Esophagus (tissue), 2 donors: ENCODE measurements at regions not wholly inside any gene's neighbourhood (a gene's known extent, or its start where the extent isn't known, plus 50 kb on each side); places are given as distances from the start of the nearest gene placed in this dataset.

Source experiments
- H3K27ac ChIP-seq, 2 donors: one replicate each; pipeline ENCODE4 v1.5.1; 2013; ENCODE audit warnings: low read depth in 2 of 2, mild to moderate bottlenecking in 2 of 2, inconsistent platforms in 1 of 2, low read length in 1 of 2, moderate library complexity in 1 of 2
- H3K27me3 ChIP-seq, 2 donors: one replicate each; pipeline ENCODE4 v1.6.1; 2013; ENCODE audit warnings: low read length in 2 of 2, control low read depth in 1 of 2, mild to moderate bottlenecking in 1 of 2; ENCODE audit not compliant: insufficient read depth in 2 of 2, control insufficient read depth in 1 of 2
- H3K36me3 ChIP-seq, 2 donors: one replicate each; pipeline ENCODE4 v1.6.1; 2013; ENCODE audit warnings: low read length in 1 of 2; ENCODE audit not compliant: control insufficient read depth in 2 of 2, insufficient read depth in 2 of 2
- H3K4me1 ChIP-seq, 2 donors: one replicate each; pipeline ENCODE4 v1.6.1; 2013; ENCODE audit warnings: low read length in 1 of 2; ENCODE audit not compliant: control insufficient read depth in 2 of 2, insufficient read depth in 2 of 2
- H3K4me3 ChIP-seq, 2 donors: one replicate each; pipeline ENCODE4 v1.5.1; 2013; ENCODE audit warnings: low read length in 2 of 2, mild to moderate bottlenecking in 2 of 2, low read depth in 1 of 2, moderate library complexity in 1 of 2
- H3K9me3 ChIP-seq, 2 donors: one replicate each; pipeline ENCODE4 v1.6.1; 2013; ENCODE audit warnings: mild to moderate bottlenecking in 2 of 2, low read depth in 1 of 2, low read length in 1 of 2, moderate library complexity in 1 of 2; ENCODE audit not compliant: control insufficient read depth in 2 of 2, insufficient read depth in 1 of 2
- WGBS, 2 donors: extraction: QIAGEN DNeasy Blood & Tissue Kit; methylation state at CpG; one replicate each; pipeline ENCODE4 v1.1.7; 2013; 5-methylcytosine and 5-hydroxymethylcytosine counted together
- donor health status: healthy with polysubstance abuse.
- donor health status: Bipolar disorder and iron deficiency.

DNA sequence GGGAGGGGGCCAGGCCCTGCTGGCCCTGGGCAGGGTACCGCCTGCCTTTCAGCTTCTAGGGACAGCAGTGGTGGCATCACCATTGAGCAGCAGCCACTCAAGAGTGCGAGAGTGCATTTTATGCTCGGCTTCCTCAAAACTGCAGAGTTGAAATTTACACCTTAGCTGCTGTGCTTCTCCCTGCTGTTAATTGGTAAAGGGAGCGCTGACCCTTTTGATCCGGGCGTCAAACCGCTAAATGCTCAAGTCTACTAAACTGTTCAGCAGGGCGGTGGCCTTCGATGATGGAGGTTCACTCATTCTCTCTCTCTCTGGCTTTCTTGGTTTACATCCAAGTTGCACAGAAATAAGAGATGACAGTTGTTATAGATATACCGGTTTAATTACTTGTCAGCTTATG lies 368.6 kb upstream of the IRX2 start:
- no peaks in the 10 kb centered on the region for H3K9me3 ChIP-seq
- no peaks in the 10 kb centered on the region for H3K36me3 ChIP-seq
- H3K4me1 ChIP-seq, result no peaks in the 10 kb centered on the region
- peaks cover 0 to 4% of the 10 kb centered on the region in 2 donors for H3K27me3 ChIP-seq
- WGBS, 2 donors, result 50 to 68% methylated on average over 10 of the region's 10 CpGs
- H3K4me3 ChIP-seq, result no peak overlapping the region
- no peak overlapping the region for H3K27ac ChIP-seq

DNA sequence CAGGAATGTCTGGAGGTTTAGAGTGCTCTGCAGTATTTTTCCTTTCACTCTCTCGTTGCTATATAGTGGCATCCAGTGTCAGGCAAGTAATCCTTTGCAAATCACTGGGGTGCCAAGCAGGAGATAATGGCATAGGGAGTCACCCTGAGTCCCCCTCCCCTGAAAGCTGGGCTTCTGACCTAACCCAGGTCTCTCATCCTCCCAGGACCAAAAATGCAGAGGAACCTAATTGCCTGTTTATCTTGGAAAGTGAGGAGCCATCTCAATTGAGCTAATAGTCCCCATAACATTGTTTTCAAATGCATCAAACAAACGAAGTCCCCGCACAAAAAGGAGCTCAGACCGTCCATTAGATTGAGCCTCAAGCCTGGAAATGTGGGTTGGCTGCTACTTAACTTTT lies 368.0 kb upstream of the IRX2 start:
- Histone ChIP-seq H3K27ac (no peak overlapping the region), H3K4me3 (no peak overlapping the region), H3K36me3 (no peaks in the 10 kb centered on the region), H3K4me1 (no peaks in the 10 kb centered on the region), H3K27me3 (peaks cover 0 to 4% of the 10 kb centered on the region in 2 donors), H3K9me3 (no peaks in the 10 kb centered on the region)
- 29 to 39% methylated on average over 4 of the region's 4 CpGs for WGBS, 2 donors

DNA sequence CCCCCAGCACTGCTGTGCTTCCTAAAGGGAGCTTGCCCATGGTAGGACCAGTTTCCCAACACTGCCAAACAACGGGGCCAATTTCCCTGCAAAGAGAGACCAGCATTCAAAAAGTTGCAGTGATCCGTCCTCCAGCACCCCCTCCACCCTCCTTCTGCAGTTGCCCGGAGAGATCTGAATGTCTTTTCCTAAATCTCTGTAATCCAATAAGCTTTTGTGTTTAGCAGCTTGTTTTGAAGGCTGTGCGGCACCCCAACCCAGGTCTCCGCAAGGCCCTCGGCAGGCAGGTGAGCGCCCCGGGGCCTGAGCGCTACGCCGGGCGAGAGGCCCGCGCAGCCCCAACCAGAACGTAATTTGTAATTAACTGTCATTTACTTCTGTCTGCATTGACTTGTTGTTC lies 366.9 kb upstream of the IRX2 start:
- no peaks in the 10 kb centered on the region for H3K36me3 ChIP-seq
- no peak overlapping the region for H3K4me3 ChIP-seq
- H3K27me3 ChIP-seq, result peaks cover 0 to 4% of the 10 kb centered on the region in 2 donors
- 31 to 39% methylated on average over 15 of the region's 15 CpGs for WGBS, 2 donors
- no peaks in the 10 kb centered on the region for H3K4me1 ChIP-seq
- no peak overlapping the region for H3K27ac ChIP-seq
- peaks cover 0 to 2% of the 10 kb centered on the region in 2 donors for H3K9me3 ChIP-seq

DNA sequence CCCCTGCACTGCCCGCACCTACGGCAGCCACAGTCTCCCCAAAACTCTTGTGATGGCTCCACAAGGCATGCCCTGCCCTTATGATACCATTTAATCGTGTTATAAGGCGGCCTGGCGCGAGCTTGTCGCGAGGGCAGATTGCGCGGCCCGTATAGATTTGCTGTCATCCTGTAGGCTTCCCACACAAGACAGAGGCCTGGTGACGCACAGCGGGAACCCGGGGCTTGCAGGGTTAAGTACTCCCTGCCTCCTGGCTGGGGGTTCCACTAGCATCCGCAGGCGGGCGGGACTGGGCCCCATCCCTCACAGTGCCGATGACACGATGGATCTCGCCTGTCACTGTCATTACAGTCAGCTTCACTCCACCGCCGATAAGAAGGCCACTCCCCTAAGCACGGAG lies 364.9 kb upstream of the IRX2 start:
- 27 to 47% methylated on average over 23 of the region's 23 CpGs for WGBS, 2 donors
- peaks cover 0 to 4% of the 10 kb centered on the region in 2 donors for H3K27me3 ChIP-seq
- no peaks in the 10 kb centered on the region for H3K36me3 ChIP-seq
- H3K4me3 ChIP-seq, result no peak overlapping the region
- no peak overlapping the region for H3K27ac ChIP-seq
- H3K9me3 ChIP-seq, result peaks cover 0 to 2% of the 10 kb centered on the region in 2 donors
- H3K4me1 ChIP-seq, result no peaks in the 10 kb centered on the region

DNA sequence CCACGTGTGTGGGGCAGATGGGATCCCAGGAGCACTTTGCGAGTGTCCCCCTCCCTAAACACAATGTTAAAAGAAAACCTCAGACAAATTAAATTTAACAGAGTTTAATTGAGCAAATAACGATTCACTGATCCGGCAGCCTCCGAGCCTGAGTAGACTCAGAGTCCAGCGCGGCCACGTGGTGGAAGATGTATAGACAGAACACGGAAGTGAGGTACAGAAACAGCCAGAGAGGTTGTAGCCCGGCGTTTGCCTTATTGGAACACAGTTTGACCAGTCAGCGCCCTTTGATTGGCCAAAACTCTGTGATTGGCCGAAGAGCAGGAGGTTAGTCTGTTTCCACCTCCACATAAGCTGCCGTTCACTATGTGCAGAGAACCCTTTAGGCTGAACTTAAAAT lies 363.0 kb upstream of the IRX2 start:
- no peak overlapping the region for H3K4me3 ChIP-seq
- H3K27me3 ChIP-seq, result peaks cover 0 to 4% of the 10 kb centered on the region in 2 donors
- WGBS, 2 donors, result 94% methylated on average over 14 of the region's 14 CpGs

DNA sequence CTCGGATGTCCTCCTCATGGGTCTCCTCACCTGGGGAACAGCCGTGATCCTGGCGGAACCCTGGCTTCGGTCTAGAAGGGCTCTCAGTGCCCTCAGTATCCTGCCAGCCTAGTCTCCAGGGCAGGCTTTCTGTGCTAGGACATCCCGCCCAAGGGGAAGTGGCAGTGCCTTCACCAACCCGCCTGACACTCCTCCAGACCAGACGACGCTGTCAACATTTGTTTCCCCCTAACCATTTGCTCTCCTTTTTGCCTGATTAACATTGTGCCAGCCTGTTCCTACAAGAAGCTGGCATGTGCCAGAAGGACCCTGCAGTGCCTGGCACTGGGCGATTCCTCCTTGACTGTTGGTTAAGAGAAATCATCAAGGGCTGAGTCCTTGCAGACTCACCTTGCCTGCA lies 358.9 kb upstream of the IRX2 start:
- H3K4me1 ChIP-seq, result no peaks in the 10 kb centered on the region
- H3K27ac ChIP-seq, result no peak overlapping the region
- peaks cover 0 to 2% of the 10 kb centered on the region in 2 donors for H3K9me3 ChIP-seq
- H3K27me3 ChIP-seq, result no peaks in the 10 kb centered on the region
- no peak overlapping the region for H3K4me3 ChIP-seq
- H3K36me3 ChIP-seq, result no peaks in the 10 kb centered on the region
- WGBS, 2 donors, result 83 to 86% methylated on average over 9 of the region's 9 CpGs

More for the DNA sequence above, 363.0 kb upstream of the IRX2 start:
- H3K36me3 ChIP-seq, result no peaks in the 10 kb centered on the region
- peaks cover 0 to 2% of the 10 kb centered on the region in 2 donors for H3K9me3 ChIP-seq
- H3K27ac ChIP-seq, result no peak overlapping the region
- no peaks in the 10 kb centered on the region for H3K4me1 ChIP-seq

DNA sequence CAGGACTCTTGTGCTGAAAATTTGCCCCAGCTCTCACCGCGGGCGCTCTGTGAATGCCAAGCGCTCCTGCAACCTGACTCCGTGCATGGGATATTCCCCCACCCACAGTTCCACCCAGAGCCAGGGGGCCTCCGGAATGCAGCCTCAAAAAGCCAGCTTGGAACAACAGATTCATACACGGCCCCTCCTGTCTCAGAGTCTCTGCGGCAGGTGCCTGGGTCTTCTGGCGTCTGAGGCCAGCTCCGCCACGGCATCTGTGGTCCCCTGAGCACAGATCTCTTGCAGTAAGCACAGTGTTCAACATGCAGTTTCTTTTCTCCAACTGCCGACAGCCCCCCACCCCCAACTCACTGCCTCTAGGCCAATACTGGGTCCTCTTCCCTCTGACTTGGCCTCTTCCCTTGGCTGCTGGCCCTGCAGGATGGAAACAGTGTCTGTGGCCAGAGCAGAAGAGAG lies 355.7 kb upstream of the IRX2 start:
- no peaks in the 10 kb centered on the region for H3K36me3 ChIP-seq

DNA sequence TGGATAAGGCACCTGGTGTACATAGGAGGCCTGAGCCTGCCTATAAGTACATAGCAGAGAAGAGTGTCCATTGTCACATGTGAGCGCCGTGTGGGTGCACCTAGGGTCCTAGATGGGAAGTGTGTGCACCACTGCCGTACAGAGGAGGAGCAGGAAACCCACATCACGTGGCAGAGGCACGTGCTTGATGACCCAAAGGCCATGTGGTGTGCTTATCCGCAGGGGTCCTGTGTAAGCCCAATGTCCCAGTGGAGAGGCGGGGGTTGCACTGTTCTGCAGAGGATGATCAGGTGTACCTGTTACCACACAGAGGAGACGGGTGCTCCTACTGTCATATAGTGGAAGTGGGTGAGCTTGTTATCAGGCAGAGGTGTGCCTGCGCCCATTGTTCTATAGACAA lies 354.1 kb upstream of the IRX2 start:
- no peak overlapping the region for H3K27ac ChIP-seq
- no peaks in the 10 kb centered on the region for H3K27me3 ChIP-seq
- no peaks in the 10 kb centered on the region for H3K4me1 ChIP-seq
- H3K9me3 ChIP-seq, result no peaks in the 10 kb centered on the region
- no peak overlapping the region for H3K4me3 ChIP-seq
- H3K36me3 ChIP-seq, result no peaks in the 10 kb centered on the region
- 64 to 74% methylated on average over 9 of the region's 9 CpGs for WGBS, 2 donors

More for the DNA sequence above, 355.7 kb upstream of the IRX2 start:
- no peak overlapping the region for H3K4me3 ChIP-seq
- no peaks in the 10 kb centered on the region for H3K27me3 ChIP-seq
- H3K27ac ChIP-seq, result no peak overlapping the region
- no peaks in the 10 kb centered on the region for H3K9me3 ChIP-seq
- H3K4me1 ChIP-seq, result no peaks in the 10 kb centered on the region
- 44 to 47% methylated on average over 12 of the region's 12 CpGs for WGBS, 2 donors

DNA sequence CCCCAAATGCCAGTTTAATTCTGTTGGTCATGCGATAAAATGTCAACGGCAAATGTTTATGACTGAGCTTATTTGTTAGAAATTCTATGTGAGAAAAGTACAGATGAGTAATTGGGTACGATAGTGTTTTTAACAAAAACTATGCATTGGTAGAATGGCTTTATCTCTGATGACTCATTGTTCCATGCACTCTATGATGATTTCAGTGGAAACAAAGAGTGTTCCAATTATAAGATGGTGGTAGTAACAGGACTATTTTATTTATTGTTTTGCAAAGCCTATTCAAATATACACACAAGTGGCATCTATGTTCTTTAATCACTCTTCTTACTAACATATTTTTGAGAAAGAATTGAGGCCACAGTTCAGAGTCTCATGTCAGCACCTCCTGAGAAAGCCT lies 353.7 kb upstream of the IRX2 start:
- H3K27me3 ChIP-seq, result no peaks in the 10 kb centered on the region
- 69 to 84% methylated on average over 3 of the region's 3 CpGs for WGBS, 2 donors

DNA sequence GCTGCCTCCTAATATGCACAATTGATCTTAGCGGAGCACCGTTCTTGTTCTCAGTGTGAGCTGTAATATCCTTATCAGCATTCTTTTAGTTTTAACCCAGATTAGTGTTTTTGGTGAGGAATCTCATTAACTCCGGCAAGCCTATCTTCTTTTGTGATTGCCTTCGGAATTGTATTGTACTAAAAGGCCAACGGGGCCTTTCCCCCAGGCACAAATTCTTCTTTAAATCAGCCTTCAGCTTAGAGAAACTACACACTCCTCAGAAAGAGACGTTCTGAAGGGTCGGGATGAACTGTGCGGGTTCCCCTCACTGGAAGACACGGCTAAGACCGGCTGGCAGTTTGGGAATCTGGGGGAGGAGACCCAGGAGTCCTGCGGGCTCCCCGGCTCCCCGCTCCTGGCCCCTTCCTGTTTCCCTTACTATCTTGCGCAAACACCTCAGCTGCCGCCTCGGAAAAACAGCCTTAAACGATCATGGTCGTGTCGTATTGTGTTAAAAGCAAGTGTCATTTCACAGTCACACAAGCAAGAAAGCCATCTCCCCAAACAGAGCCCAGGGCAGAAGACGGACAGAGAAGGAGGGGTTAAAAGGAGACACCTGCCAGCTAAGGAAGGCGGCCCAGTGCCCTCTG lies 353.1 kb upstream of the IRX2 start:
- H3K9me3 ChIP-seq, result no peaks in the 10 kb centered on the region
- H3K27me3 ChIP-seq, result no peaks in the 10 kb centered on the region
- WGBS, 2 donors, result 33 to 44% methylated on average over 21 of the region's 21 CpGs
- no peak overlapping the region for H3K27ac ChIP-seq
- H3K4me3 ChIP-seq, result no peak overlapping the region
- no peaks in the 10 kb centered on the region for H3K4me1 ChIP-seq
- H3K36me3 ChIP-seq, result no peaks in the 10 kb centered on the region

More for the DNA sequence above, 353.7 kb upstream of the IRX2 start:
- Histone ChIP-seq H3K9me3 (no peaks in the 10 kb centered on the region), H3K36me3 (no peaks in the 10 kb centered on the region), H3K4me1 (no peaks in the 10 kb centered on the region), H3K27ac (no peak overlapping the region), H3K4me3 (no peak overlapping the region)
